ENCODE measurements at regions not wholly inside any gene's neighbourhood (a gene's known extent, or its start where the extent isn't known, plus 50 kb on each side); places are given as distances from the start of the nearest gene placed in this dataset.

DNA sequence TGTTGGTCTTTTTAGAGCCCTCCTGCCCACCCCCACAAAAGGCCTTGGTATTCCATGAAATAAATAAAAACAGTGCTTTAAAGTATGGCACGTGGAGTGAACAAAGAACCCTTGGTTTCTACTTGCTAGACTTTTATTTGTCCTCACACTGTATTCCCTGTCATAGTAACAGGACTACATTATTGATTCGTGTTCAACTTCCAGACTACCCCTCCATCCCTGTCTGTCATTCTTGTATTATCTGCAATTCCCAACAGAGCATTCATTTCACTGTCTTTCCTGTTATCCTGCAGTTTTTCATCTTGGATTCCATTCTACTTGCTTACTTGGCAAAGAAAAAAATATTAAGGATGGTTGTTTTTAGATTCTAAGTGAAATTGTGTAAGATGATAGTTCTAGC lies 307.4 kb upstream of the CNR1 start:
- Histone ChIP-seq H4K20me1 (ENCODE audit: control insufficient read depth, insufficient read depth, insufficient read length) (no peaks in the 10 kb centered on the region), H2BK12ac (ENCODE audit: insufficient read length, low read depth, low read length) (no peak overlapping the region), H3K79me1 (ENCODE audit: insufficient read depth, low read depth, low read length, poor library complexity, severe bottlenecking) (no peaks in the 10 kb centered on the region), H2BK120ac (ENCODE audit: low read depth, low read length, poor library complexity, severe bottlenecking) (no peak overlapping the region), H4K91ac (ENCODE audit: insufficient read length, low read depth, low read length) (no peak overlapping the region), H3K56ac (ENCODE audit: insufficient read length, low read depth, low read length) (no peak overlapping the region), H3K23ac (ENCODE audit: insufficient read length, low read depth, low read length) (no peak overlapping the region), H3K23me2 (ENCODE audit: insufficient read length, low read depth, low read length, poor library complexity, severe bottlenecking) (no peaks in the 10 kb centered on the region), H2AK5ac (ENCODE audit: insufficient read length, low read length) (no peak overlapping the region), H3K9ac (ENCODE audit: extremely low read depth, insufficient read length, low read length) (no peak overlapping the region), H3K4me2 (ENCODE audit: insufficient read depth, insufficient read length, low read length) (no peak overlapping the region), H3K14ac (ENCODE audit: insufficient read depth, low read length) (no peak overlapping the region), H3T11ph (ENCODE audit: low read length) (no peak overlapping the region), H4K8ac (replicated peaks; ENCODE audit: insufficient read length, low read depth, low read length) (no peak overlapping the region), H3K4ac (ENCODE audit: low read depth, low read length) (no peak overlapping the region), H3K27me3 (ENCODE audit: insufficient read depth, low read length) (no peaks in the 10 kb centered on the region), H3K9me3 (ENCODE audit: control insufficient read depth, low read depth, low read length) (peaks cover 4% of the 10 kb centered on the region), H3K4me1 (ENCODE audit: insufficient read depth, low read length) (no peaks in the 10 kb centered on the region), H2BK15ac (ENCODE audit: low read depth, low read length) (no peak overlapping the region), H3K79me2 (ENCODE audit: insufficient read depth, low read length) (no peaks in the 10 kb centered on the region), H3K27ac (ENCODE audit: insufficient read length, low read depth, low read length) (no peak overlapping the region), H2AFZ (ENCODE audit: low read length) (no peak overlapping the region), H3K18ac (ENCODE audit: insufficient read length, low read depth, low read length) (no peak overlapping the region), H2BK20ac (ENCODE audit: low read depth, low read length, poor library complexity, severe bottlenecking) (no peak overlapping the region), H4K5ac (ENCODE audit: insufficient read length, low read depth, low read length) (no peak overlapping the region), H2BK5ac (ENCODE audit: insufficient read length, low read length) (no peak overlapping the region)
- H3K4me1 Mint-ChIP-seq = peaks cover 8% of the 10 kb centered on the region in 2 experiments
- H3K27me3 Mint-ChIP-seq (ENCODE audit: low read depth) = peaks cover 10% of the 10 kb centered on the region
- WGBS (ENCODE audit: extremely low coverage, insufficient read length, low lambda C conversion rate) = no CpG with 5 or more reads among the region's 2 CpGs
- TF ChIP-seq, protein P1, sequence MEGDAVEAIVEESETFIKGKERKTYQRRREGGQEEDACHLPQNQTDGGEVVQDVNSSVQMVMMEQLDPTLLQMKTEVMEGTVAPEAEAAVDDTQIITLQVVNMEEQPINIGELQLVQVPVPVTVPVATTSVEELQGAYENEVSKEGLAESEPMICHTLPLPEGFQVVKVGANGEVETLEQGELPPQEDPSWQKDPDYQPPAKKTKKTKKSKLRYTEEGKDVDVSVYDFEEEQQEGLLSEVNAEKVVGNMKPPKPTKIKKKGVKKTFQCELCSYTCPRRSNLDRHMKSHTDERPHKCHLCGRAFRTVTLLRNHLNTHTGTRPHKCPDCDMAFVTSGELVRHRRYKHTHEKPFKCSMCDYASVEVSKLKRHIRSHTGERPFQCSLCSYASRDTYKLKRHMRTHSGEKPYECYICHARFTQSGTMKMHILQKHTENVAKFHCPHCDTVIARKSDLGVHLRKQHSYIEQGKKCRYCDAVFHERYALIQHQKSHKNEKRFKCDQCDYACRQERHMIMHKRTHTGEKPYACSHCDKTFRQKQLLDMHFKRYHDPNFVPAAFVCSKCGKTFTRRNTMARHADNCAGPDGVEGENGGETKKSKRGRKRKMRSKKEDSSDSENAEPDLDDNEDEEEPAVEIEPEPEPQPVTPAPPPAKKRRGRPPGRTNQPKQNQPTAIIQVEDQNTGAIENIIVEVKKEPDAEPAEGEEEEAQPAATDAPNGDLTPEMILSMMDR (conservative IDR thresholded peaks at IDR 0.05) = no peak
- H3K36me3 Mint-ChIP-seq (ENCODE audit: insufficient read depth in 1 of 3, low read depth in 3 of 3) = peaks cover 7 to 31% (median 14%) of the 10 kb centered on the region in 3 experiments; a peak in 6 of 7 replicates
- no peak overlapping the region for H3K4me3 Mint-ChIP-seq
- H3K27ac Mint-ChIP-seq = no peak overlapping the region
- no peak for DNase-seq
- peaks cover 22 to 31% of the 10 kb centered on the region in 2 experiments for H3K9me3 Mint-ChIP-seq

Data from H9 (cell line).